Medulla oblongata (tissue), 1 donor: ENCODE measurements at regions not wholly inside any gene's neighbourhood (a gene's known extent, or its start where the extent isn't known, plus 50 kb on each side); places are given as distances from the start of the nearest gene placed in this dataset.

Experiments used
- DNase-seq: peaks from one replicate; pipeline ENCODE4 v3.0.0-alpha.2; 2015; ENCODE audit errors: extremely low spot score

GRCh38 chr1:82507011-82507410 is 706.3 kb downstream of the ADGRL2 start:
- no peak for DNase-seq

- no peak for DNase-seq
These were observed 703.1 kb downstream of the ADGRL2 start for GRCh38 chr1:82503822-82504221.

- DNase-seq = no peak
These were observed 698.3 kb downstream of the ADGRL2 start for GRCh38 chr1:82499022-82499421.

GRCh38 chr1:82494117-82494516 is 693.4 kb downstream of the ADGRL2 start:
- no peak for DNase-seq

GRCh38 chr1:82492159-82492558 is 691.4 kb downstream of the ADGRL2 start:
- DNase-seq = no peak

DNA sequence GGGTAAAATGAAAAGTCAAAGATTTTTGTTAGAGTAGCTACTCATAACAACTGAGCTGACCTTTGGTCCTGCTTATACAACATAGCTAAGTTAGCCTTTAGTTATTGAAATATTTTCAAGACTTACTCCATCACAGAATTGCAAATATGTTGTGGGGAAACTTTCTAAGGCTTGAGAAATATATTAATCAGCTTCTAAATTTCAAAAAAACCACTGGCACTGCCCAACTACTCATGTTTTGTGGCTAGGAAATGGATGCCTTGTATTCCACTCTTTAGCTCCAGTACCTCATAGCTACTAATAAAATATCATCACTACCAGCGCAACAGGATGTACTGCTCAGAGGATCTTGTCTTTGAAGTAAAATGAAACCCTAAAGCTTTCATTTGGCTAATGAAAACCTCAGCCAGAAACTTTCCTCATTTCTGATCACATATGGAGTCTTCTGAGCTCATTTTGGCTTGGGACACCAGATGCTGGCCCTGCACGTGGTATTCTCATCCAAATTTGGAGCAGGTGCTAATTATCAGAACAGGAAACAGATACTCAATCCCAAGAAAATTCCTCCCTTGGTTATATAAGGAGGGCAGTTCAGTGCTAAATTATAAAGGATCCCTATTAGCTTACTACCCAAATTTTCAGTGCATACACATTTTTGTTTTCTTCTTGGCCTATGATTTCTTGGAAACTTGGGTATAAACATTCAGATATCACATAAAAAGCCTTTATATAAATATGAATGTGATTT is 690.7 kb downstream of the ADGRL2 start:
- DNase-seq = no peak

DNA sequence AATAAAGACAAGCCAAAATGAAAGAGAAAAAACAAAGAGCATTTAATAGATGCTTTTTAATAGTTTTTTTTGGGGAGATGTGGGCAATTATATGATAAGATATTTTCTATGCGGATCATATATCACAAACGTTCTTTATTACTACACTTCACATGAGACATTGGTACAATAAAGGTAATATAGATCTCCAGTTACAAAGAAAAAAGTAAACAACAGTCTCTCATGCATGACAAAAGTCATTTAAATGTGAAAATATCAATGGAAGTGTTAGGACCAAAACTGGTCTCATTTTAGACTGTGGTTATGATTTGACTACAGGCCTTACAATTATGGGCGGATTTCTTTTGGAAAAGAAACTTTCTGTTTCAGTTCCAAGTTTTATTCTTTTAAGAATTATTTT is 687.0 kb downstream of the ADGRL2 start:
- DNase-seq = no peak

DNA sequence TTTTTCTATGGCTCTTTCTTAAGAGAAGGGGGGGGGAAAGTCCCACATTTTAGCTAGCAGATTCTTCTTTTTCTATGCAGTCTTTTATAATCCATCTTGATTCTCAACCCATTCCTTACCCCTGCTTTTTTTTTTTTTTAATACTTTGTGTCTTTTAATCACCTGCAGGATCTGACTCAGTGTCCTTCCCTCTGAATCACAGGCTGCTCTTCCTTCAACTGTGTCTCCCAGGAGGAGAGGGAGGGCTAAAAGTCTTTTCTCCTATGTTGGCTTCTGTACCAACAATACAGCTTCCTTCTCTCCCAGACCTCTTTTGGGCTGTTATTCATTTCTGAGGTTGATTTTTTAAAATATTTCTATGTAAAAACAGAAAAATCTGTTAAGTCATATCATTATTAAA is 686.2 kb downstream of the ADGRL2 start:
- no peak for DNase-seq

GRCh38 chr1:82486468-82486867 is 685.7 kb downstream of the ADGRL2 start:
- no peak for DNase-seq

GRCh38 chr1:82485591-82486369 is 685.0 kb downstream of the ADGRL2 start:
- DNase-seq = peak; percentile 44

GRCh38 chr1:82483146-82483545 is 682.4 kb downstream of the ADGRL2 start:
- no peak for DNase-seq

DNA sequence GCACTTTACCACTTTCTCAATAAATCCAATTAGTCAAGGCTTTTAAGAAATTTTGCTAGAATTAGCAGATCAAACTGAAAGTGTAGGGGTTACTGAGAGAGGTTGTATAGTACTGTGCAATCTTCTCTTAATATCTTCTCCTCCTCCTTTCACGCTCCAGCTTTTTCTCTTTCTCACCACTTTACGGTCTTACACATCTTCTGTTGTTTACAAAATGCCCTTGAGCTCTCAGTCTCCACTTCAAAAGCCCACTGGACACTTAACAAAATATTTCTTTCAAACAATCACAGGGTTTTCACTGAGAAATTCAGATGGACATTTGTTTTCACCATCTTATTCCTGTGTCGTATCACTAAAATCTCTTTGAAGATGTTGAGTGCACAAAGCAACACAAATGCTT is 678.2 kb downstream of the ADGRL2 start:
- no peak for DNase-seq

DNA sequence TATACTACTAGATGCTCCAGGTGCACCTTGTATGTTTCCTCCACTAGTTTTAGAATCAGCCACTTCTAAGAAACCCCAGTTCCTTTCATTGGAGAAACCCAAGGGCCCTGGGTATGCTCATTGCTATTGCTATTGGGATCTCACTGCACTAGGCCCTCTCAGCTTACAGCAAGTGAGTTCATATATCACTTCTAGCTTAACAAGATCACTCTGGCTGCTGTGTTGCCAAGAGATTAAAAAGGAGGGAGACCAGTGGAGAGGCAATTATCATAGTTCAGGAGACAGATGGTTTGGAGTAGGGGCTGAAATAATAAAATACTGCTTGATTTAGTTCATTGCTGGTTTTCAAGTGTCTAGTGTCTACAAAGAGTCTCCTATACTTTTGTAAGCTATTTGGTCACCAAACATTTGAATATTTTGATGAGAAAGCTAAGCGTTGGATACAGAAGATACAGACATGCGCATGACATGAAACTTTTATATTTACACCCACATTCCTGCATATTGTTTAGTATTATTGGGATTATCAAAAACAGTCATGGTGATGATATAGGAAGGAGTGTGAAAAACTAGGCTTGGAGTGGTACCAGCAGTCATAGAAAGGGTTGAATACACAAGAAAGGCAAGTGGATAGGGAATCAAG is 671.9 kb downstream of the ADGRL2 start:
- DNase-seq = no peak

GRCh38 chr1:82466891-82467290 is 666.2 kb downstream of the ADGRL2 start:
- DNase-seq = no peak

DNA sequence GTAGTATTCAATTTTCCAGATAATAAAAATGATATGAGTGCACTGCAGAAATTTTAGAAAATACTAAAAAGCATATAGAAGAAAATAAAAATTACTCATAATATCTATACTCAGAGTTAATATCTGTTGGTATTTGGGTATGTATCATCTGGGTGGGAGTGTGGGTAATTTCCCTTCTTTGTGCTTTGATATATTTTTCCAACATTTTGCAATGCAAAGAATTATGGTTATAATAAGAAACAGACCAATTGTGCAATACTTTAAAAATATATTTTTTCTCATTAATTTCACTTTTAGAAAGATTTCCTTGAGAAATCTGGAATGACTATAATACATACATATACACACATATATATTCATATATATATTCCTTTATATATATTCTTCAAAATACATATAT is 665.7 kb downstream of the ADGRL2 start:
- no peak for DNase-seq

DNA sequence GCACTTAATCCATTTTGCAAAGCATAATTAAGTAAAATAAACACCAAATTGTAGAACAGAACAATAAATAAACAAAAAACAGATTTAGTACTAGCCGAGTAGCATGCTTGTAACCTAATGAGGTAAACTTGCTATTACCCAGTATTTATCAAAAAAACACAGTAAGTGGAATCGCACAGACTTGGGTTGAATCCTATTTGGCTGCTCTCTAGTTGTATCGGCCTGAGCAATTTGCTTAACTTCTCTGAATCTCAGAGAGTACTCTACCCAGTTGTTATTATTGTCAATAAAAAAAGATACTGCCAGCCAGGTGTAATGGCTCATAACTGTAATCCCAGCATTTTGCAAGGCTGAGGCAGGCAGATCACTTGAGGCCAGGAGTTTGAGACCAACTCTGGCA is 664.3 kb downstream of the ADGRL2 start:
- no peak for DNase-seq

GRCh38 chr1:82464362-82465001 is 663.7 kb downstream of the ADGRL2 start:
- peak; percentile 6 for DNase-seq

GRCh38 chr1:82463951-82464350 is 663.2 kb downstream of the ADGRL2 start:
- DNase-seq = no peak

DNA sequence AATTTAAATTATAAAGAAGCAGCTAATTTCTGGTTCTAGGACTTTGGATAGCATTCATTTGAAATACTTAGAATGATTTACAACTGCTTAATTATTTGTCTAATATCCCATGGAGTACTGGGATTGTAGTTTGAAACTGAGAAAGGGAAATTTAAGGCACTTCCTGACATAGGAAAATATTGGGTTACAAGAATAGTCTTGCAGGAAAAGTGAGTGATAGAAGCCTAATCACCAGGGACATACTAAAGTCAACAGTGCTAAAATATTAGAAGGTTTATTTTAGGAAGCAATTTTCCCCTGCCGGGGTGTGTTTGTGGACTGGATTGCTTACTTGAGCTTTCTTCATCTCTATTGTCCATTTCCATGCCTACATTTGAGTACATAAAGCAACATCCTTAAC is 661.6 kb downstream of the ADGRL2 start:
- DNase-seq = no peak

- no peak for DNase-seq
These were observed 654.6 kb downstream of the ADGRL2 start for GRCh38 chr1:82455342-82455741.

DNA sequence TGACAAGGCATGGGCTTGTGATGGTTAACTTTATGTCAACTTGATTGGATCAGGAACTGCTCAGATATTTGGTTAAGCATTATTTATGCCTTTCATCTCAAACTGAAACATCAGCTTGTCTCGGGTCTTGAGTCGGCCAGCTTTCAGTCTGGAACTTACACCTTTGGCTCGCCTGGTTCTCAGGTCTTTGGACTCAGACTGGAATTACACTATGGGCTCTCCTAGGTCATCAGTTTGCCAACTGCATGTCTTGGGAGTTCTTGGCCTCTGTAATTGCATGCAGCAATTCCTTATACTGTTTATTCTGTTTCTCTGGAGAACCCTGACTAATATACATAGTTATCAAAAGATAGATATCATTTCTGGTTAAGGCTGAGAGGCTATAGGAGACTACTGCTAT is 653.7 kb downstream of the ADGRL2 start:
- DNase-seq = no peak

DNA sequence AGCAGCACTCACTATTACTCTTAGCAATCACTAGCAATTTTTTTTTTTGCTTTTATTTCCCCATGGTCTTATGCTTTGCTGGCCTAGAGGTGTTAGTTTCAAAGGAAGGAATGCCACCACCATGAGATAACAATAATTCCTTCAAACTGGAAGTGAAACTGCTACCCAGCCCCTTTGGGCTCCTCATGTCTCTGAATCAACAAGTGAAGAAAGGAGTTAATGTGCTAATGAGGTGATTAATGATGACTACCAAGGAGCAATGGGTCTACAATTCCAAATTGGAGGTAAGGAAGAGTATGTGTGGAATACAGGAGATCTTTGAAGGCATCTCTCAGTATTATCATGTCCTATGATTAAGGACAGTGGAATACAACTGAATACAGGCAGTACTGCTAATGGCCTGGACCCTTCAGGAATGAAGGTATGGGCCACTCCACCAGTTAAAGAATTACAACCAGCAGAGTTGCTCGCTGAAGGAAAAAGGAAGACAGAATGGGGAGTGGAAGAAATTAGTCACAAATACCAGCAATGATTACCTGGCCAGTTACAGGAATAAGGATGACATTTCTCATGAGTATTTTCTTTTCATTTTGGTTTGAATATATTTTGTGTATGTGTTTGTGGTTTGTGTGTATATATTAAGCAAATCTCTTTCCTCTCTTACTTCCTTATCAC is 652.9 kb downstream of the ADGRL2 start:
- no peak for DNase-seq
